Small intestine (tissue), 7 donors: ENCODE measurements at regions not wholly inside any gene's neighbourhood (a gene's known extent, or its start where the extent isn't known, plus 50 kb on each side); places are given as distances from the start of the nearest gene placed in this dataset.

Source experiments
- DNase-seq, 2 donors: peaks; one replicate each; pipeline versions ENCODE4 v3.0.0 to v3.0.0-alpha.2; 2013
- FAIRE-seq: peaks from 2 replicates; lab custom pipeline; 2012; peaks lifted over from hg19 to GRCh38; lab: Jason Lieb, UNC
- H3K27ac ChIP-seq, 3 donors: one replicate each; pipeline ENCODE4 v1.5.1; 2013; ENCODE audit warnings: low read length in 2 of 3, mild to moderate bottlenecking in 2 of 3, control low read depth in 1 of 3, inconsistent platforms in 1 of 3, low read depth in 1 of 3, moderate library complexity in 1 of 3
- H3K27me3 ChIP-seq, 3 donors: one replicate each; pipeline ENCODE4 v1.6.1; 2013; ENCODE audit warnings: low read length in 3 of 3, inconsistent platforms in 1 of 3; ENCODE audit not compliant: control insufficient read depth in 3 of 3, insufficient read depth in 3 of 3
- H3K36me3 ChIP-seq, 3 donors: one replicate each; pipeline ENCODE4 v1.6.1; 2013; ENCODE audit warnings: low read length in 3 of 3, inconsistent platforms in 1 of 3, low read depth in 1 of 3, mild to moderate bottlenecking in 1 of 3, moderate library complexity in 1 of 3; ENCODE audit not compliant: control insufficient read depth in 3 of 3, insufficient read depth in 2 of 3
- H3K4me1 ChIP-seq, 3 donors: one replicate each; pipeline ENCODE4 v1.6.1; 2013; ENCODE audit warnings: low read length in 2 of 3, inconsistent platforms in 1 of 3, low read depth in 1 of 3, mild to moderate bottlenecking in 1 of 3, moderate library complexity in 1 of 3; ENCODE audit not compliant: control insufficient read depth in 3 of 3, insufficient read depth in 2 of 3
- H3K4me3 ChIP-seq, 3 donors: one replicate each; pipeline ENCODE4 v1.5.1; 2013; ENCODE audit warnings: low read length in 3 of 3, control low read depth in 1 of 3, inconsistent platforms in 1 of 3, low read depth in 1 of 3, mild to moderate bottlenecking in 1 of 3, moderate library complexity in 1 of 3
- H3K9me3 ChIP-seq, 2 donors: one replicate each; pipeline ENCODE4 v1.6.1; 2013; ENCODE audit warnings: low read depth in 1 of 2, low read length in 1 of 2; ENCODE audit not compliant: control insufficient read depth in 2 of 2, insufficient read depth in 1 of 2
- WGBS, 3 donors: extraction: QIAGEN DNeasy Blood & Tissue Kit; methylation state at CpG; one replicate each; pipeline ENCODE4 v1.1.7; 2013; 5-methylcytosine and 5-hydroxymethylcytosine counted together
- donor health status: healthy with polysubstance abuse.
- donor health status: control.
- donor health status: control.
- donor health status: Bipolar disorder and iron deficiency.
- donor health status: healthy.

GRCh38 chr14:101132051-101132571, 228.6 kb upstream of the RTL1 start:
- no peaks in the 10 kb centered on the region for H3K36me3 ChIP-seq
- no peak overlapping the region for H3K27ac ChIP-seq
- H3K4me1 ChIP-seq = no peaks in the 10 kb centered on the region
- peaks cover 0 to 6% (median 0%) of the 10 kb centered on the region in 3 donors for H3K27me3 ChIP-seq
- DNase-seq (no peak), FAIRE-seq (no peak)
- H3K9me3 ChIP-seq = no peaks in the 10 kb centered on the region
- H3K4me3 ChIP-seq = no peak overlapping the region
- WGBS, 3 donors = 69 to 76% (median 71%) methylated on average over 10 of the region's 10 CpGs

GRCh38 chr14:101132588-101132987, 229.1 kb upstream of the RTL1 start:
- Histone ChIP-seq H3K9me3 (no peaks in the 10 kb centered on the region), H3K27me3 (peaks cover 0 to 6% (median 0%) of the 10 kb centered on the region in 3 donors)

GRCh38 chr14:101133068-101133467, 229.5 kb upstream of the RTL1 start:
- H3K4me1 ChIP-seq = no peaks in the 10 kb centered on the region
- WGBS, 3 donors = 84 to 88% (median 88%) methylated on average over 8 of the region's 8 CpGs
- H3K36me3 ChIP-seq = no peaks in the 10 kb centered on the region
- peaks cover 0 to 6% (median 0%) of the 10 kb centered on the region in 3 donors for H3K27me3 ChIP-seq
- no peaks in the 10 kb centered on the region for H3K9me3 ChIP-seq
- H3K27ac ChIP-seq = no peak overlapping the region
- no peak overlapping the region for H3K4me3 ChIP-seq
- FAIRE-seq (no peak), DNase-seq (no peak)

More at GRCh38 chr14:101132588-101132987, 229.1 kb upstream of the RTL1 start:
- Histone ChIP-seq H3K4me1 (no peaks in the 10 kb centered on the region), H3K4me3 (no peak overlapping the region), H3K27ac (no peak overlapping the region), H3K36me3 (no peaks in the 10 kb centered on the region)
- no peak for DNase-seq
- no peak for FAIRE-seq
- 71 to 85% (median 74%) methylated on average over 7 of the region's 7 CpGs for WGBS, 3 donors

- no peak overlapping the region for H3K27ac ChIP-seq
- H3K36me3 ChIP-seq = no peaks in the 10 kb centered on the region
- no peaks in the 10 kb centered on the region for H3K27me3 ChIP-seq
- no peaks in the 10 kb centered on the region for H3K4me1 ChIP-seq
- FAIRE-seq (no peak), DNase-seq (no peak)
- H3K4me3 ChIP-seq = no peak overlapping the region
- 69 to 81% (median 71%) methylated on average over 12 of the region's 12 CpGs for WGBS, 3 donors
- H3K9me3 ChIP-seq = no peaks in the 10 kb centered on the region
These were observed 230.7 kb upstream of the RTL1 start for GRCh38 chr14:101134161-101134631.

- Histone ChIP-seq H3K36me3 (no peaks in the 10 kb centered on the region), H3K4me3 (no peak overlapping the region), H3K4me1 (no peaks in the 10 kb centered on the region), H3K27me3 (no peaks in the 10 kb centered on the region), H3K9me3 (no peaks in the 10 kb centered on the region), H3K27ac (no peak overlapping the region)
- 53 to 63% (median 58%) methylated on average over 13 of the region's 13 CpGs for WGBS, 3 donors
- no peak for DNase-seq
- no peak for FAIRE-seq
These were observed 231.4 kb upstream of the RTL1 start for GRCh38 chr14:101134851-101135433.

- DNase-seq (no peak), FAIRE-seq (no peak)
- no peaks in the 10 kb centered on the region for H3K36me3 ChIP-seq
- no peaks in the 10 kb centered on the region for H3K4me1 ChIP-seq
- H3K9me3 ChIP-seq = no peaks in the 10 kb centered on the region
- 73 to 77% (median 74%) methylated on average over 10 of the region's 10 CpGs for WGBS, 3 donors
- no peaks in the 10 kb centered on the region for H3K27me3 ChIP-seq
- H3K27ac ChIP-seq = no peak overlapping the region
- H3K4me3 ChIP-seq = no peak overlapping the region
These were observed 232.5 kb upstream of the RTL1 start for GRCh38 chr14:101135796-101136742.

- Histone ChIP-seq H3K4me3 (no peak overlapping the region), H3K9me3 (no peaks in the 10 kb centered on the region), H3K27ac (no peak overlapping the region), H3K27me3 (no peaks in the 10 kb centered on the region), H3K36me3 (no peaks in the 10 kb centered on the region), H3K4me1 (no peaks in the 10 kb centered on the region)
- DNase-seq = no peak
- WGBS, 3 donors = 80 to 91% (median 83%) methylated on average over 7 of the region's 7 CpGs
- no peak for FAIRE-seq
These were observed 233.7 kb upstream of the RTL1 start for GRCh38 chr14:101137234-101137633.

- WGBS, 3 donors = 73 to 78% (median 75%) methylated on average over 2 of the region's 2 CpGs
- H3K4me3 ChIP-seq = no peak overlapping the region
These were observed 244.3 kb upstream of the RTL1 start for GRCh38 chr14:101147848-101148247.

More at GRCh38 chr14:101147848-101148247, 244.3 kb upstream of the RTL1 start:
- Histone ChIP-seq H3K36me3 (no peaks in the 10 kb centered on the region), H3K27ac (no peak overlapping the region), H3K4me1 (no peaks in the 10 kb centered on the region), H3K9me3 (no peaks in the 10 kb centered on the region), H3K27me3 (peaks cover 0 to 14% (median 0%) of the 10 kb centered on the region in 3 donors)
- DNase-seq = no peak
- FAIRE-seq = no peak
